MM.1S (cell line): ENCODE measurements at regions not wholly inside any gene's neighbourhood (a gene's known extent, or its start where the extent isn't known, plus 50 kb on each side); places are given as distances from the start of the nearest gene placed in this dataset.

Source experiments
- DNase-seq: peaks from one replicate; pipeline ENCODE4 v3.0.0-alpha.2; 2015
- H2AFZ ChIP-seq: fragments of 300-600 bp; sonication (generic); 2 replicates; pipeline ENCODE4 v1.6.0; 2016; ENCODE audit warnings: antibody characterized with exemption, low read length
- H3F3A ChIP-seq: fragments of 300-600 bp; sonication (generic); 2 replicates; pipeline ENCODE4 v1.6.1; 2016; ENCODE audit warnings: mild to moderate bottlenecking, antibody characterized with exemption, low read length, moderate library complexity, mixed read lengths; ENCODE audit not compliant: insufficient read depth
- H3K27ac ChIP-seq: fragments of 300-600 bp; sonication (generic); 2 replicates; pipeline ENCODE4 v1.5.1; 2016; ENCODE audit warnings: mild to moderate bottlenecking, low read length
- H3K27me3 ChIP-seq: fragments of 300-600 bp; sonication (generic); replicated peaks from 2 replicates; pipeline ENCODE4 v1.6.0; 2016; ENCODE audit warnings: low read length; ENCODE audit not compliant: insufficient read depth
- H3K36me3 ChIP-seq: fragments of 300-600 bp; sonication (generic); replicated peaks from 2 replicates; pipeline ENCODE4 v1.6.1; 2016; ENCODE audit warnings: mild to moderate bottlenecking, low read length, mixed read lengths; ENCODE audit not compliant: insufficient read depth
- H3K4me1 ChIP-seq: fragments of 300-600 bp; sonication (generic); 2 replicates; pipeline ENCODE4 v1.6.1; 2016; ENCODE audit warnings: low read length, mixed read lengths
- H3K4me2 ChIP-seq: fragments of 300-600 bp; sonication (generic); 2 replicates; pipeline ENCODE4 v1.6.0; 2016; ENCODE audit warnings: low read depth, low read length
- H3K4me3 ChIP-seq: fragments of 300-600 bp; sonication (generic); 2 replicates; pipeline ENCODE4 v1.5.1; 2016; ENCODE audit warnings: low read length, mixed read lengths
- H3K79me2 ChIP-seq: fragments of 300-600 bp; sonication (generic); 2 replicates; pipeline ENCODE4 v1.6.1; 2016; ENCODE audit warnings: mixed run types, low read length, mixed read lengths
- H3K9ac ChIP-seq: fragments of 300-600 bp; sonication (generic); 2 replicates; pipeline ENCODE4 v1.6.1; 2016; ENCODE audit warnings: low read length, mixed read lengths
- H3K9me2 ChIP-seq: fragments of 300-600 bp; sonication (generic); replicated peaks from 2 replicates; pipeline ENCODE4 v1.6.1; 2016; ENCODE audit warnings: mild to moderate bottlenecking, low read length, mixed read lengths; ENCODE audit not compliant: insufficient read depth
- H3K9me3 ChIP-seq: fragments of 300-600 bp; sonication (generic); replicated peaks from 2 replicates; pipeline ENCODE4 v1.6.1; 2016; ENCODE audit warnings: mild to moderate bottlenecking, low read length, mixed read lengths; ENCODE audit not compliant: insufficient read depth
- H4K20me1 ChIP-seq: fragments of 300-600 bp; sonication (generic); 2 replicates; pipeline ENCODE4 v1.6.1; 2016; ENCODE audit warnings: mild to moderate bottlenecking, low read length, moderate library complexity, mixed read lengths; ENCODE audit not compliant: insufficient read depth
- CTCF ChIP-seq: fragments of 300-600 bp; sonication (generic); IDR thresholded peaks from 2 replicates; pipeline ENCODE4 v1.5.1; 2016; ENCODE audit warnings: antibody characterized with exemption, low read length, mixed read lengths
- EZH2 ChIP-seq: fragments of 300-600 bp; sonication (generic); optimal IDR thresholded peaks from 2 replicates; pipeline ENCODE3; 2017; ENCODE audit warnings: low read depth, mild to moderate bottlenecking, antibody characterized with exemption, low read length, mixed read lengths
- EZH2phosphoT487 ChIP-seq: fragments of 300-600 bp; sonication (generic); IDR thresholded peaks from 2 replicates; pipeline ENCODE4 v1.6.1; 2018; ENCODE audit warnings: antibody characterized with exemption, low read length

GRCh38 chr13:80213201-80213600 lies 127.7 kb downstream of the SPRY2 start:
- TF ChIP-seq EZH2: no peak
- no peak for TF ChIP-seq CTCF
- TF ChIP-seq EZH2phosphoT487: no peak
- no peaks in the 10 kb centered on the region for H3K79me2 ChIP-seq
- no peaks in the 10 kb centered on the region for H3K9me3 ChIP-seq
- H3K4me3 ChIP-seq: no peak overlapping the region
- H2AFZ ChIP-seq: no peak overlapping the region
- no peak for DNase-seq
- H3K4me1 ChIP-seq: no peaks in the 10 kb centered on the region
- no peak overlapping the region for H3K27ac ChIP-seq
- no peaks in the 10 kb centered on the region for H3K36me3 ChIP-seq
- 0 out of 2 replicates have a peak, but pooled peaks cover 3% of the 10 kb centered on the region for H4K20me1 ChIP-seq
- H3K27me3 ChIP-seq: no peaks in the 10 kb centered on the region
- H3K9ac ChIP-seq: no peak overlapping the region
- no peaks in the 10 kb centered on the region for H3K9me2 ChIP-seq
- H3K4me2 ChIP-seq: no peak overlapping the region
- no peaks in the 10 kb centered on the region for H3F3A ChIP-seq

GRCh38 chr13:80211566-80211965 lies 129.4 kb downstream of the SPRY2 start:
- no peaks in the 10 kb centered on the region for H3K36me3 ChIP-seq
- no peak overlapping the region for H3K4me3 ChIP-seq
- H3K9ac ChIP-seq: no peak overlapping the region
- no peak for DNase-seq
- H3K27ac ChIP-seq: no peak overlapping the region
- TF ChIP-seq EZH2phosphoT487 (no peak), CTCF (no peak), EZH2 (no peak)
- H3K9me3 ChIP-seq: no peaks in the 10 kb centered on the region
- H3K27me3 ChIP-seq: no peaks in the 10 kb centered on the region
- H3K79me2 ChIP-seq: no peaks in the 10 kb centered on the region
- no peaks in the 10 kb centered on the region for H3K9me2 ChIP-seq
- H3K4me2 ChIP-seq: no peak overlapping the region
- H3K4me1 ChIP-seq: no peaks in the 10 kb centered on the region
- 0 out of 2 replicates have a peak, but pooled peaks cover 3% of the 10 kb centered on the region for H4K20me1 ChIP-seq
- no peak overlapping the region for H2AFZ ChIP-seq
- H3F3A ChIP-seq: no peaks in the 10 kb centered on the region

GRCh38 chr13:80204642-80205041 lies 136.3 kb downstream of the SPRY2 start:
- H3K9me3 ChIP-seq: no peaks in the 10 kb centered on the region
- no peaks in the 10 kb centered on the region for H3F3A ChIP-seq
- H3K27me3 ChIP-seq: no peaks in the 10 kb centered on the region
- no peak overlapping the region for H3K4me3 ChIP-seq
- no peaks in the 10 kb centered on the region for H3K79me2 ChIP-seq
- no peaks in the 10 kb centered on the region for H3K9me2 ChIP-seq
- no peaks in the 10 kb centered on the region for H4K20me1 ChIP-seq
- H3K4me2 ChIP-seq: no peak overlapping the region
- no peak for TF ChIP-seq CTCF
- no peak for TF ChIP-seq EZH2phosphoT487
- no peak overlapping the region for H3K27ac ChIP-seq
- no peaks in the 10 kb centered on the region for H3K4me1 ChIP-seq
- no peak overlapping the region for H2AFZ ChIP-seq
- no peak overlapping the region for H3K9ac ChIP-seq
- DNase-seq: no peak
- no peaks in the 10 kb centered on the region for H3K36me3 ChIP-seq
